ENCODE measurements at regions not wholly inside any gene's neighbourhood (a gene's known extent, or its start where the extent isn't known, plus 50 kb on each side); places are given as distances from the start of the nearest gene placed in this dataset.

DNA sequence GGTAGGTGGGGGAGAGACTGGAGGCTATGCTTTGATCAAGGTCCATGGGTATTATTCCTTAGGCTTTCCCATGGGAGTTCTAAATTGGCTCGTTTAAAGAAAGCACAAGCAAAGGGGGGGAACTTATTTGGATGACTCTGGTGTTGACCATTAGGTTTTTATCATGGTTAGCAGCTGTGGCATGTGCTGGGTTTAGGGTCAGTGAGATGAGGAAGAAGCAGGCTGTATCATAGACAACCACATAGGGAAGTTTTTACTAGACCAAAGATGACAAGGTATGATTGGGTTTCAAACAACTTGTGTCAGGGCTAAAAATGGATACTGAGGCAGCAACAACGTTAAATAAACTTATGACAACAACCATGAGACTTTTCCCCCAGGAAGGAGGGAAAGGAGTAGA, 97.7 kb downstream of the DNAAF6 start (continued):
- no peak for TF ChIP-seq POLR2A (conservative IDR thresholded peaks at IDR 0.05)

DNA sequence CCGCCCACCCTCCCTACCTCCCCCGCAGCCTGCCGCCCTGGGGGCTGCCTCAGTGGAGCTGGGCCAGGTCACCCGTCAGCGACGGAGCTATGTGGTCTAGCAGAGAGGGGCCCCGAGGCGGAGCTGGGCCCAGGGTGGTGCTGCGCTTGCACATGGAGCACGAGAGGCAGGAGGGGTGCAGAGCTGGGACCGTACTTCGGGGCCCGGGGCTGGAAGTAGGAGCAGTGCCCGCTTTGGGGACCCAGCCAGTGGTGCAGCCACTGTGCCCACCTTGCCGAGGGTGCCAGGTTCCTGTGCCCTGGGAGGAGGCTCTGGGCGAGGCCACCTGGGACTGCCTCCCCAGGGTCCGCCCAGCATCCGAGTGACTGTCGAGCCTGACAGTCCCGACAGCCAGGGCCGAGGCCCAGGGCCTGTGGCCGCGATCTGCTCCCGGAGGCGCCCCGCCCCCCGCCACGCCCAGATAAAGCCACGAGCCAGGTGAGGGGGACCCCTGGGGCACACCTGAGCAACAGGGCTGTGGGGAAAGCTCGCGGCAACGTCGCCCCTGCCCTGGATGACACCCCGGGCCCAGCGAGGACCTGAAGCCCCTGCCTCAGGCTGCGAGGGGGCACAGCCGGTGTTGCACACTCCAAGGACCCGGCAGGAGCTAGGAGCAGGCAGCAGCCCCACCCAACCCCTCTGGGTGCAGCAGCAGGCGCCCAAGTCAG, 117.5 kb downstream of the DNAAF6 start:
- intact Hi-C loops (cut with micrococcal nuclease) (loop anchor here (2.0 kb wide), 1 partner anchor 299 kb away; no protein-coding TSS in a partner anchor), in situ Hi-C loops (cut with MboI) (no loop called here)
- CTCF ChIA-PET (ENCODE audit: low intra/inter-chr PET ratio), result no interaction called here
- FAIRE-seq (no peak), DNase-seq (ENCODE audit: extremely low read depth in 1 of 4, low spot score in 3 of 4) (no peak), ATAC-seq (no peak)
- Histone ChIP-seq H3K27me3 (ENCODE audit: control insufficient read depth in 2 of 2, insufficient read depth in 2 of 2, low read length in 2 of 2) (no peaks in the 10 kb centered on the region), H3K9me3 (replicated peaks; ENCODE audit: control insufficient read depth, insufficient read depth, low read depth, low read length) (no peaks in the 10 kb centered on the region), H3K79me2 (ENCODE audit: control insufficient read depth, insufficient read depth, low read length) (no peaks in the 10 kb centered on the region), H3K4me3 (no peak overlapping the region), H3K9me1 (ENCODE audit: control insufficient read depth, insufficient read depth, low read length) (no peaks in the 10 kb centered on the region), H2AFZ (ENCODE audit: low read depth, low read length) (no peak overlapping the region), H3K9ac (ENCODE audit: insufficient read depth in 1 of 2, low read depth in 2 of 2, low read length in 2 of 2) (no peak overlapping the region; a peak in 1 of 4 replicates), H3K36me3 (ENCODE audit: control insufficient read depth, insufficient read depth, low read length) (no peaks in the 10 kb centered on the region), H3K4me1 (replicated peaks in 1 of 2; ENCODE audit: control insufficient read depth in 2 of 2, insufficient read depth in 2 of 2, low read length in 2 of 2) (peaks cover 0 to 13% of the 10 kb centered on the region in 2 experiments; a peak in 2 of 5 replicates), H3K4me2 (ENCODE audit: insufficient read depth, low read length) (no peak overlapping the region), H3K27ac (ENCODE audit: extremely low read depth, low read depth, low read length) (no peak overlapping the region), H4K20me1 (replicated peaks; ENCODE audit: control insufficient read depth, insufficient read depth, low read length) (no peaks in the 10 kb centered on the region)
- no TSS peak for BruUV-seq (replicated peaks)
- no peak for TF ChIP-seq ZSCAN29 (IDR thresholded peaks at IDR 0.05)
- TF ChIP-seq TFE3 (CRISPR knock-in tag; IDR thresholded peaks at IDR 0.05), result no peak
- TF ChIP-seq, protein P1, sequence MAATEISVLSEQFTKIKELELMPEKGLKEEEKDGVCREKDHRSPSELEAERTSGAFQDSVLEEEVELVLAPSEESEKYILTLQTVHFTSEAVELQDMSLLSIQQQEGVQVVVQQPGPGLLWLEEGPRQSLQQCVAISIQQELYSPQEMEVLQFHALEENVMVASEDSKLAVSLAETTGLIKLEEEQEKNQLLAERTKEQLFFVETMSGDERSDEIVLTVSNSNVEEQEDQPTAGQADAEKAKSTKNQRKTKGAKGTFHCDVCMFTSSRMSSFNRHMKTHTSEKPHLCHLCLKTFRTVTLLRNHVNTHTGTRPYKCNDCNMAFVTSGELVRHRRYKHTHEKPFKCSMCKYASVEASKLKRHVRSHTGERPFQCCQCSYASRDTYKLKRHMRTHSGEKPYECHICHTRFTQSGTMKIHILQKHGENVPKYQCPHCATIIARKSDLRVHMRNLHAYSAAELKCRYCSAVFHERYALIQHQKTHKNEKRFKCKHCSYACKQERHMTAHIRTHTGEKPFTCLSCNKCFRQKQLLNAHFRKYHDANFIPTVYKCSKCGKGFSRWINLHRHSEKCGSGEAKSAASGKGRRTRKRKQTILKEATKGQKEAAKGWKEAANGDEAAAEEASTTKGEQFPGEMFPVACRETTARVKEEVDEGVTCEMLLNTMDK (IDR thresholded peaks at IDR 0.05; ENCODE audit: borderline replicate concordance, insufficient read depth, low read depth, low read length, poor library complexity, severe bottlenecking), result no peak
- no peak for TF ChIP-seq RB1 (IDR thresholded peaks at IDR 0.05; ENCODE audit: low read depth)
- TF ChIP-seq U2AF1 (optimal IDR thresholded peaks at IDR 0.05; ENCODE audit: low read depth, low read length), result no peak
- 22% methylated on average over 12 of the region's 39 CpGs for WGBS (ENCODE audit: insufficient coverage, low coverage, missing lambda C conversion rate)
- POLR2A ChIA-PET, result interaction anchor here (1.8 kb wide), 1 partner anchor 10 kb away, joined by 5 read pairs; no protein-coding TSS in a partner anchor

All from K562 (cell line).